Right atrium auricular region (tissue), 2 donors: ENCODE measurements at regions not wholly inside any gene's neighbourhood (a gene's known extent, or its start where the extent isn't known, plus 50 kb on each side); places are given as distances from the start of the nearest gene placed in this dataset.

Experiments
- DNase-seq: peaks from one replicate; pipeline ENCODE4 v3.0.0-alpha.2; 2019; ENCODE audit warnings: low spot score
- H3K27ac ChIP-seq, 2 donors: fragments of 200-600 bp; sonication (generic); 1 replicate in 1 of 2; 2 replicates in 1 of 2; pipeline ENCODE4 v1.5.1; 2016 to 2019
- H3K27me3 ChIP-seq, 2 donors: fragments of 200-600 bp; sonication (generic); one replicate each; pipeline versions ENCODE4 v1.5.1 to v1.6.0; 2017 to 2019
- H3K36me3 ChIP-seq: fragments of 200-600 bp; sonication (generic); one replicate; pipeline ENCODE4 v1.5.1; 2016
- H3K4me1 ChIP-seq, 2 donors: fragments of 200-600 bp; sonication (generic); one replicate each; pipeline versions ENCODE4 v1.5.1 to v1.6.0; 2017 to 2019
- H3K4me3 ChIP-seq, 2 donors: fragments of 200-600 bp; sonication (generic); 1 replicate in 1 of 2; 2 replicates in 1 of 2; pipeline ENCODE4 v1.5.1; 2017 to 2019; ENCODE audit warnings: mild to moderate bottlenecking in 1 of 2, moderate library complexity in 1 of 2
- H3K9me3 ChIP-seq, 2 donors: fragments of 200-600 bp; sonication (generic); one replicate each; pipeline ENCODE4 v1.5.1; 2019
- CTCF ChIP-seq, 2 donors: fragments of 200-600 bp; sonication (generic); IDR thresholded peaks; one replicate each; pipeline ENCODE4 v1.5.1; 2019; ENCODE audit warnings: antibody characterized with exemption in 2 of 2

- H3K27ac ChIP-seq: no peak overlapping the region
- no peaks in the 10 kb centered on the region for H3K27me3 ChIP-seq
Measured at GRCh38 chr10:61286686-61287085, 166.5 kb downstream of the TMEM26 start.

GRCh38 chr10:61285749-61286148, 167.4 kb downstream of the TMEM26 start:
- no peaks in the 10 kb centered on the region for H3K9me3 ChIP-seq
- H3K36me3 ChIP-seq: no peaks in the 10 kb centered on the region
- H3K4me1 ChIP-seq: no peaks in the 10 kb centered on the region
- no peaks in the 10 kb centered on the region for H3K27me3 ChIP-seq
- H3K4me3 ChIP-seq: no peak overlapping the region
- H3K27ac ChIP-seq: no peak overlapping the region
- no peak for TF ChIP-seq CTCF (IDR thresholded peaks at IDR 0.05)
- no peak for DNase-seq

More at GRCh38 chr10:61286686-61287085, 166.5 kb downstream of the TMEM26 start:
- H3K4me1 ChIP-seq: no peaks in the 10 kb centered on the region
- no peak for TF ChIP-seq CTCF (IDR thresholded peaks at IDR 0.05)
- no peaks in the 10 kb centered on the region for H3K9me3 ChIP-seq
- no peak overlapping the region for H3K4me3 ChIP-seq
- no peaks in the 10 kb centered on the region for H3K36me3 ChIP-seq
- DNase-seq: no peak

- Histone ChIP-seq H3K27me3 (no peaks in the 10 kb centered on the region), H3K4me1 (no peaks in the 10 kb centered on the region), H3K9me3 (no peaks in the 10 kb centered on the region), H3K27ac (no peak overlapping the region), H3K4me3 (no peak overlapping the region), H3K36me3 (no peaks in the 10 kb centered on the region)
- no peak for DNase-seq
- peak; percentile 67 to 81 for TF ChIP-seq CTCF (IDR thresholded peaks at IDR 0.05)
Measured at GRCh38 chr10:61284222-61284890, 168.8 kb downstream of the TMEM26 start.

- no peak overlapping the region for H3K27ac ChIP-seq
- H3K27me3 ChIP-seq: no peaks in the 10 kb centered on the region
- no peaks in the 10 kb centered on the region for H3K36me3 ChIP-seq
- H3K4me1 ChIP-seq: no peaks in the 10 kb centered on the region
- no peak for DNase-seq
- TF ChIP-seq CTCF (IDR thresholded peaks at IDR 0.05): no peak
- no peak overlapping the region for H3K4me3 ChIP-seq
- H3K9me3 ChIP-seq: no peaks in the 10 kb centered on the region
Measured at GRCh38 chr10:61283481-61284221, 169.5 kb downstream of the TMEM26 start.

GRCh38 chr10:61283066-61283465, 170.1 kb downstream of the TMEM26 start:
- H3K27me3 ChIP-seq: no peaks in the 10 kb centered on the region
- H3K4me3 ChIP-seq: no peak overlapping the region
- no peaks in the 10 kb centered on the region for H3K9me3 ChIP-seq
- no peak for DNase-seq
- no peak overlapping the region for H3K27ac ChIP-seq
- H3K4me1 ChIP-seq: no peaks in the 10 kb centered on the region
- no peaks in the 10 kb centered on the region for H3K36me3 ChIP-seq
- no peak for TF ChIP-seq CTCF (IDR thresholded peaks at IDR 0.05)
